ENCODE measurements at regions not wholly inside any gene's neighbourhood (a gene's known extent, or its start where the extent isn't known, plus 50 kb on each side); places are given as distances from the start of the nearest gene placed in this dataset.

DNA sequence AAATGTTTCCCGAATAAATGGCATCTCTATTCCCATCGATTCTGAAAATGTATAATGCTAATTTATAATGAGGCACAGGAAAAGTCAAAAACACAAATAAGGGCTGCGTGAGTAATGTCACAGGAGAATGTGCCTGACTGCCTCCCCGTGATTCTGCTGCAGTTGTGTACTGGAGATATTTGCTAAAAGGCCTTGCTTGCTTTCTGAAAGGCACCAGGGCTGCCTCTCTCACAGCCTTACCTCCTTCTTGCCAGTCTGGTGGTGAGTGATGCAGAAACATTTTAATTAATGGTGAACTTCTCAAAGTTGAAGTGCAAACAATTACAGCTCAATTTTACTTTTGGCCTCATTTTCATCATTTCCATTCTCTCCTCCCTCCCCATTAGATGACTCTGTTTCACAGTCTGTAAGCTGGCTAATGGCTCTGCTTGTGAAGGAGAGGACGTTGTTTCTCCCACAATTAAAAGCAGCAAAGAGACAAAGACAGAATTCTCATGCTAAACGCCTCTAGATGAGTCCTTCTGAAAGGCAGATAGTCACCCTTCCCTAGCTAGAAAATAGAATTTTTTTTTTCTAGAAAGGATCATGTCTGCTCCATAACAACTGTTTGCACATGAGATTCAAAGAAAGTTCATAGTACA, 377.6 kb downstream of the MDFIC start:
- Histone ChIP-seq H3K27me3 (ENCODE audit: control insufficient read depth in 2 of 2, insufficient read depth in 2 of 2, low read length in 2 of 2) (no peaks in the 10 kb centered on the region), H3K4me2 (ENCODE audit: insufficient read depth, low read length) (no peak overlapping the region), H3K4me1 (replicated peaks in 1 of 2; ENCODE audit: control insufficient read depth in 2 of 2, insufficient read depth in 2 of 2, low read length in 2 of 2) (no peaks in the 10 kb centered on the region), H3K4me3 (no peak overlapping the region), H3K9ac (ENCODE audit: insufficient read depth in 1 of 2, low read depth in 2 of 2, low read length in 2 of 2) (no peak overlapping the region), H4K20me1 (replicated peaks; ENCODE audit: control insufficient read depth, insufficient read depth, low read length) (no peaks in the 10 kb centered on the region), H3K79me2 (ENCODE audit: control insufficient read depth, insufficient read depth, low read length) (no peaks in the 10 kb centered on the region), H3K9me3 (replicated peaks; ENCODE audit: control insufficient read depth, insufficient read depth, low read depth, low read length) (no peaks in the 10 kb centered on the region; the same call in 1 of the 2 replicates), H2AFZ (ENCODE audit: low read depth, low read length) (no peak overlapping the region), H3K9me1 (ENCODE audit: control insufficient read depth, insufficient read depth, low read length) (no peaks in the 10 kb centered on the region), H3K36me3 (ENCODE audit: control insufficient read depth, insufficient read depth, low read length) (no peaks in the 10 kb centered on the region), H3K27ac (ENCODE audit: extremely low read depth, low read depth, low read length) (no peak overlapping the region)
- FAIRE-seq (no peak), DNase-seq (ENCODE audit: extremely low read depth in 1 of 4, low spot score in 3 of 4) (no peak), ATAC-seq (no peak)
- in situ Hi-C loops (cut with MboI), result no loop called here
- intact Hi-C loops (cut with micrococcal nuclease), result no loop called here
- WGBS (ENCODE audit: insufficient coverage, low coverage, missing lambda C conversion rate), result under 1% methylated on average over 6 of the region's 6 CpGs
- BruUV-seq (replicated peaks), result no TSS peak
- CTCF ChIA-PET (ENCODE audit: low intra/inter-chr PET ratio), result no interaction called here
- TF ChIP-seq ZNF699 (CRISPR knock-in tag; IDR thresholded peaks at IDR 0.05; ENCODE audit: insufficient replicate concordance) (no peak), CCNT2 (IDR thresholded peaks at IDR 0.05; ENCODE audit: borderline replicate concordance, extremely low read depth, insufficient read length, low read depth, low read length) (no peak), CHD2 (IDR thresholded peaks at IDR 0.05; ENCODE audit: low read depth, low read length) (no peak), DMBX1 (CRISPR knock-in tag; IDR thresholded peaks at IDR 0.05; ENCODE audit: borderline replicate concordance) (no peak), POU5F1 (IDR thresholded peaks at IDR 0.05; ENCODE audit: borderline replicate concordance, low read depth, low read length, partially characterized antibody) (no peak)
- POLR2A ChIA-PET, result no interaction called here

DNA sequence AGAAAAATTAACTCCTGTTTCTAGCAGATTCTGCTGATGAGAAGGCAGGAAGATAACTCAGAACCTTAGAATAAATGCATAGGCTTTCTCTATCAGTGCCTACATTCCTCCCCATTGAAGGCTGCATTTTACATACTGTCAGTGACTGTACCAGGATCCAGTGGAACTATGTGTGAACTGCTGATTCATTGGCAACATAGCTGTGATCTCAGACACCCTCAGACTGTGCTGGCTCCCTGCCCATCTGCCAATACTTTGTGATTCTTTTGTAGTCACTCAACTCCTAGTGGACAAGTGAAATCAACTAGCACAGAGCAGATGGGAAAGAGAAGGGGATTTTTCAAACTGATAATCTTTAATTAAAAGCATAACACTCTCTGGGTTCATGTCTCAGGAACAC, 375.8 kb downstream of the MDFIC start:
- H3K79me2 ChIP-seq (ENCODE audit: control insufficient read depth, insufficient read depth, low read length), result no peaks in the 10 kb centered on the region
- H3K9me1 ChIP-seq (ENCODE audit: control insufficient read depth, insufficient read depth, low read length), result no peaks in the 10 kb centered on the region
- intact Hi-C loops (cut with micrococcal nuclease), result no loop called here
- DNase-seq (ENCODE audit: extremely low read depth in 1 of 4, low spot score in 3 of 4) (no peak), FAIRE-seq (no peak), ATAC-seq (no peak)
- POLR2A ChIA-PET, result no interaction called here
- CTCF ChIA-PET (ENCODE audit: low intra/inter-chr PET ratio), result no interaction called here
- no peak overlapping the region for H3K9ac ChIP-seq (ENCODE audit: insufficient read depth in 1 of 2, low read depth in 2 of 2, low read length in 2 of 2)
- BruUV-seq (replicated peaks), result no TSS peak
- in situ Hi-C loops (cut with MboI), result no loop called here
- H3K4me1 ChIP-seq (replicated peaks in 1 of 2; ENCODE audit: control insufficient read depth in 2 of 2, insufficient read depth in 2 of 2, low read length in 2 of 2), result no peaks in the 10 kb centered on the region
- no peaks in the 10 kb centered on the region for H3K27me3 ChIP-seq (ENCODE audit: control insufficient read depth in 2 of 2, insufficient read depth in 2 of 2, low read length in 2 of 2)
- no peaks in the 10 kb centered on the region for H4K20me1 ChIP-seq (replicated peaks; ENCODE audit: control insufficient read depth, insufficient read depth, low read length)
- H3K27ac ChIP-seq (ENCODE audit: extremely low read depth, low read depth, low read length), result no peak overlapping the region
- H2AFZ ChIP-seq (ENCODE audit: low read depth, low read length), result no peak overlapping the region
- H3K9me3 ChIP-seq (replicated peaks; ENCODE audit: control insufficient read depth, insufficient read depth, low read depth, low read length), result no peaks in the 10 kb centered on the region; the same call in 1 of the 2 replicates
- H3K4me3 ChIP-seq, result no peak overlapping the region
- no peaks in the 10 kb centered on the region for H3K36me3 ChIP-seq (ENCODE audit: control insufficient read depth, insufficient read depth, low read length)
- no peak overlapping the region for H3K4me2 ChIP-seq (ENCODE audit: insufficient read depth, low read length)
- TF ChIP-seq, protein P1, sequence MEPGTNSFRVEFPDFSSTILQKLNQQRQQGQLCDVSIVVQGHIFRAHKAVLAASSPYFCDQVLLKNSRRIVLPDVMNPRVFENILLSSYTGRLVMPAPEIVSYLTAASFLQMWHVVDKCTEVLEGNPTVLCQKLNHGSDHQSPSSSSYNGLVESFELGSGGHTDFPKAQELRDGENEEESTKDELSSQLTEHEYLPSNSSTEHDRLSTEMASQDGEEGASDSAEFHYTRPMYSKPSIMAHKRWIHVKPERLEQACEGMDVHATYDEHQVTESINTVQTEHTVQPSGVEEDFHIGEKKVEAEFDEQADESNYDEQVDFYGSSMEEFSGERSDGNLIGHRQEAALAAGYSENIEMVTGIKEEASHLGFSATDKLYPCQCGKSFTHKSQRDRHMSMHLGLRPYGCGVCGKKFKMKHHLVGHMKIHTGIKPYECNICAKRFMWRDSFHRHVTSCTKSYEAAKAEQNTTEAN (CRISPR knock-in tag; IDR thresholded peaks at IDR 0.05), result no peak
- no peak for TF ChIP-seq BHLHE40 (IDR thresholded peaks at IDR 0.05; ENCODE audit: low read length)
- TF ChIP-seq, protein P2, sequence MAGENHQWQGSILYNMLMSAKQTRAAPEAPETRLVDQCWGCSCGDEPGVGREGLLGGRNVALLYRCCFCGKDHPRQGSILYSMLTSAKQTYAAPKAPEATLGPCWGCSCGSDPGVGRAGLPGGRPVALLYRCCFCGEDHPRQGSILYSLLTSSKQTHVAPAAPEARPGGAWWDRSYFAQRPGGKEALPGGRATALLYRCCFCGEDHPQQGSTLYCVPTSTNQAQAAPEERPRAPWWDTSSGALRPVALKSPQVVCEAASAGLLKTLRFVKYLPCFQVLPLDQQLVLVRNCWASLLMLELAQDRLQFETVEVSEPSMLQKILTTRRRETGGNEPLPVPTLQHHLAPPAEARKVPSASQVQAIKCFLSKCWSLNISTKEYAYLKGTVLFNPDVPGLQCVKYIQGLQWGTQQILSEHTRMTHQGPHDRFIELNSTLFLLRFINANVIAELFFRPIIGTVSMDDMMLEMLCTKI (IDR thresholded peaks at IDR 0.05; ENCODE audit: partially characterized antibody), result no peak
